Adrenal gland (tissue), 9 donors: ENCODE measurements at regions not wholly inside any gene's neighbourhood (a gene's known extent, or its start where the extent isn't known, plus 50 kb on each side); places are given as distances from the start of the nearest gene placed in this dataset.

Experiments
- DNase-seq, 7 donors: peaks; one replicate each; pipeline ENCODE4 v3.0.0-alpha.2; 2019 to 2020
- H3K27ac ChIP-seq, 5 donors: fragments of 200-600 bp; sonication (generic) in 4 of 5; 1 replicate in 3 of 5; 2 replicates in 2 of 5; pipeline versions ENCODE4 v1.5.1 to v1.8.0; 2016 to 2020; ENCODE audit warnings: mild to moderate bottlenecking in 1 of 5
- H3K27me3 ChIP-seq: fragments of 200-600 bp; 2 replicates; pipeline ENCODE4 v1.8.0; 2021
- H3K36me3 ChIP-seq, 2 donors: fragments of 200-600 bp; replicated peaks in 1 of 2; 1 replicate in 1 of 2; 2 replicates in 1 of 2; pipeline versions ENCODE4 v1.5.1 to v1.8.0; 2018 to 2022
- H3K4me1 ChIP-seq, 2 donors: fragments of 200-600 bp; replicated peaks in 1 of 2; 1 replicate in 1 of 2; 2 replicates in 1 of 2; pipeline versions ENCODE4 v1.5.1 to v1.8.0; 2018 to 2021
- H3K4me3 ChIP-seq, 4 donors: fragments of 200-600 bp; sonication (generic) in 3 of 4; one replicate each; pipeline ENCODE4 v1.5.1; 2016 to 2018
- H3K9me3 ChIP-seq, 3 donors: fragments of 200-600 bp; sonication (generic) in 1 of 3; replicated peaks in 1 of 3; 1 replicate in 2 of 3; 2 replicates in 1 of 3; pipeline versions ENCODE4 v1.5.1 to v1.8.0; 2016 to 2021
- CTCF ChIP-seq, 6 experiments: fragments of 450-650 bp in 4 of 6; fragments of 200-600 bp in 2 of 6; sonication (generic) in 1 of 6; IDR thresholded peaks; 1 replicate in 5 of 6; 2 replicates in 1 of 6; pipeline versions ENCODE4 v1.5.1 to v1.8.0; 2016 to 2021; ENCODE audit warnings: antibody characterized with exemption in 6 of 6, mild to moderate bottlenecking in 2 of 6, moderate library complexity in 1 of 6
- POLR2A ChIP-seq, 2 donors: fragments of 450-650 bp; IDR thresholded peaks; one replicate each; pipeline ENCODE4 v1.6.1; 2017; ENCODE audit warnings: antibody characterized with exemption in 2 of 2, mild to moderate bottlenecking in 2 of 2, moderate library complexity in 1 of 2
- WGBS, 4 donors: extraction: QIAGEN DNeasy Blood & Tissue Kit in 2 of 4; methylation state at CpG; one replicate each; pipeline versions ENCODE4 v1.1.5 to v1.1.7; 2013 to 2017; 5-methylcytosine and 5-hydroxymethylcytosine counted together
- intact Hi-C, 2 donors: fragments of 100-400 bp; cut with DNase I; formaldehyde crosslinking; loops; one replicate each; pipeline versions ENCODE4 v1.14.1 to v1.15.0; 2022 to 2023
- donor health status: healthy with polysubstance abuse.
- donor health status: Bipolar disorder and iron deficiency.
- donor health status: DM: yes; HTN: yes; CAD: no.
- donor health status: DM: no; HTN: no; CAD: no.
- donor health status: DM: no; HTN: no; CAD: no.

GRCh38 chr17:70313086-70313852 is 143.9 kb downstream of the KCNJ2 start:
- TF ChIP-seq POLR2A (IDR thresholded peaks at IDR 0.05) (no peak), CTCF (IDR thresholded peaks at IDR 0.05) (no peak)
- H3K36me3 ChIP-seq = no peaks in the 10 kb centered on the region
- H3K9me3 ChIP-seq = no peaks in the 10 kb centered on the region
- no peaks in the 10 kb centered on the region for H3K27me3 ChIP-seq
- H3K4me1 ChIP-seq = no peaks in the 10 kb centered on the region
- DNase-seq = no peak
- intact Hi-C loops = no loop called here
- no peak overlapping the region for H3K4me3 ChIP-seq
- H3K27ac ChIP-seq = no peak overlapping the region
- 66 to 74% (median 70%) methylated on average over 11 of the region's 11 CpGs for WGBS, 4 donors

GRCh38 chr17:70314096-70314495 is 144.8 kb downstream of the KCNJ2 start:
- Histone ChIP-seq H3K27ac (no peak overlapping the region), H3K36me3 (no peaks in the 10 kb centered on the region), H3K4me1 (no peaks in the 10 kb centered on the region), H3K9me3 (no peaks in the 10 kb centered on the region), H3K4me3 (no peak overlapping the region), H3K27me3 (no peaks in the 10 kb centered on the region)
- no peak for TF ChIP-seq CTCF (IDR thresholded peaks at IDR 0.05)
- TF ChIP-seq POLR2A (IDR thresholded peaks at IDR 0.05) = no peak
- no peak for DNase-seq
- intact Hi-C loops = no loop called here
- WGBS, 4 donors = 83 to 91% (median 87%) methylated on average over 2 of the region's 2 CpGs

GRCh38 chr17:70314506-70314905 is 145.2 kb downstream of the KCNJ2 start:
- H3K9me3 ChIP-seq = no peaks in the 10 kb centered on the region
- TF ChIP-seq CTCF (IDR thresholded peaks at IDR 0.05) = no peak
- no peak for TF ChIP-seq POLR2A (IDR thresholded peaks at IDR 0.05)
- H3K4me3 ChIP-seq = no peak overlapping the region
- WGBS, 4 donors = 71 to 75% (median 73%) methylated on average over 6 of the region's 6 CpGs
- no peaks in the 10 kb centered on the region for H3K36me3 ChIP-seq
- H3K27me3 ChIP-seq = no peaks in the 10 kb centered on the region
- no peaks in the 10 kb centered on the region for H3K4me1 ChIP-seq
- intact Hi-C loops = no loop called here
- H3K27ac ChIP-seq = no peak overlapping the region
- DNase-seq = no peak

GRCh38 chr17:70317421-70317820 is 148.1 kb downstream of the KCNJ2 start:
- no peak for TF ChIP-seq CTCF (IDR thresholded peaks at IDR 0.05)
- no peak for TF ChIP-seq POLR2A (IDR thresholded peaks at IDR 0.05)
- Histone ChIP-seq H3K9me3 (no peaks in the 10 kb centered on the region), H3K4me3 (no peak overlapping the region), H3K4me1 (no peaks in the 10 kb centered on the region), H3K27me3 (no peaks in the 10 kb centered on the region), H3K36me3 (no peaks in the 10 kb centered on the region), H3K27ac (no peak overlapping the region)
- 65 to 87% (median 82%) methylated on average over 1 of the region's 1 CpG for WGBS, 4 donors
- DNase-seq = no peak
- intact Hi-C loops = no loop called here
